Ovary (tissue), 7 donors: ENCODE measurements at regions not wholly inside any gene's neighbourhood (a gene's known extent, or its start where the extent isn't known, plus 50 kb on each side); places are given as distances from the start of the nearest gene placed in this dataset.

ENCODE experiments used
- DNase-seq, 5 donors: peaks; one replicate each; pipeline ENCODE4 v3.0.0-alpha.2; 2019 to 2020
- H3K27ac ChIP-seq, 2 donors: fragments of 200-600 bp; one replicate each; pipeline versions ENCODE4 v1.5.1 to v1.8.0; 2019 to 2022
- H3K27me3 ChIP-seq: fragments of 200-600 bp; one replicate; pipeline ENCODE4 v1.8.0; 2022
- H3K36me3 ChIP-seq: fragments of 200-600 bp; sonication (generic); one replicate; pipeline ENCODE4 v1.5.1; 2019
- H3K4me1 ChIP-seq: one replicate; pipeline ENCODE4 v1.8.1; 2013; ENCODE audit warnings: mild to moderate bottlenecking, moderate library complexity; ENCODE audit not compliant: insufficient read depth
- H3K4me3 ChIP-seq: fragments of 200-600 bp; sonication (generic); one replicate; pipeline ENCODE4 v1.5.1; 2017
- H3K9me3 ChIP-seq, 2 donors: fragments of 200-600 bp in 1 of 2; sonication (generic) in 1 of 2; one replicate each; pipeline versions ENCODE4 v1.5.1 to v1.8.1; 2013 to 2019; ENCODE audit warnings: mild to moderate bottlenecking in 1 of 2, moderate library complexity in 1 of 2
- CTCF ChIP-seq, 3 donors: fragments of 450-650 bp in 2 of 3; fragments of 200-600 bp in 1 of 3; IDR thresholded peaks; one replicate each; pipeline versions ENCODE4 v1.5.1 to v1.8.0; 2016 to 2022; ENCODE audit warnings: antibody characterized with exemption in 3 of 3, mild to moderate bottlenecking in 1 of 3
- EP300 ChIP-seq: sonication (generic); formaldehyde crosslinking; IDR thresholded peaks from one replicate; pipeline ENCODE4 v1.6.1; 2017; ENCODE audit warnings: antibody characterized with exemption
- POLR2A ChIP-seq: fragments of 450-650 bp; IDR thresholded peaks from one replicate; pipeline ENCODE4 v1.6.1; 2017; ENCODE audit warnings: antibody characterized with exemption, mild to moderate bottlenecking, moderate library complexity
- WGBS, 3 donors: extraction: QIAGEN DNeasy Blood & Tissue Kit in 1 of 3; methylation state at CpG; one replicate each; pipeline versions ENCODE4 v1.1.5 to v1.1.7; 2013 to 2017; 5-methylcytosine and 5-hydroxymethylcytosine counted together
- intact Hi-C, 4 donors: fragments of 100-400 bp; cut with DNase I; formaldehyde crosslinking; loops; one replicate each; pipeline versions ENCODE4 v1.11.0 to v1.15.1; 2022 to 2023
- donor health status: DM: no; HTN: no; CAD: no; lungs with moderate emphysema.
- donor health status: DM: no; HTN: no; CAD: no.
- donor health status: Bipolar disorder and iron deficiency.
- donor health status: DM: no; HTN: no; CAD: no.
- donor health status: DM: yes; HTN: yes; CAD: no.

GRCh38 chr12:87775051-87775450, 254.2 kb downstream of the C12orf50 start:
- Histone ChIP-seq H3K36me3 (no peaks in the 10 kb centered on the region), H3K4me1 (no peaks in the 10 kb centered on the region), H3K27me3 (no peaks in the 10 kb centered on the region), H3K9me3 (no peaks in the 10 kb centered on the region), H3K4me3 (no peak overlapping the region), H3K27ac (no peak overlapping the region)
- no peak for TF ChIP-seq POLR2A
- TF ChIP-seq CTCF (IDR thresholded peaks at IDR 0.05): no peak
- no peak for TF ChIP-seq EP300
- DNase-seq: no peak
- intact Hi-C loops: no loop called here

GRCh38 chr12:87772401-87772800, 256.8 kb downstream of the C12orf50 start:
- no peak for DNase-seq
- no peaks in the 10 kb centered on the region for H3K27me3 ChIP-seq
- H3K4me1 ChIP-seq: no peaks in the 10 kb centered on the region
- 86 to 92% (median 90%) methylated on average over 2 of the region's 2 CpGs for WGBS, 3 donors
- no peak overlapping the region for H3K27ac ChIP-seq
- H3K36me3 ChIP-seq: no peaks in the 10 kb centered on the region
- H3K9me3 ChIP-seq: no peaks in the 10 kb centered on the region
- H3K4me3 ChIP-seq: no peak overlapping the region
- intact Hi-C loops: no loop called here
- TF ChIP-seq EP300 (no peak), POLR2A (no peak)

- intact Hi-C loops: no loop called here
- Histone ChIP-seq H3K36me3 (no peaks in the 10 kb centered on the region), H3K4me3 (no peak overlapping the region), H3K9me3 (no peaks in the 10 kb centered on the region), H3K4me1 (no peaks in the 10 kb centered on the region), H3K27ac (no peak overlapping the region), H3K27me3 (no peaks in the 10 kb centered on the region)
- no peak for TF ChIP-seq EP300
- TF ChIP-seq CTCF (IDR thresholded peaks at IDR 0.05): no peak
- no peak for TF ChIP-seq POLR2A
- WGBS, 3 donors: 75 to 82% (median 78%) methylated on average over 11 of the region's 11 CpGs
- no peak for DNase-seq
Observed at GRCh38 chr12:87768501-87769287, 260.5 kb downstream of the C12orf50 start.

DNA sequence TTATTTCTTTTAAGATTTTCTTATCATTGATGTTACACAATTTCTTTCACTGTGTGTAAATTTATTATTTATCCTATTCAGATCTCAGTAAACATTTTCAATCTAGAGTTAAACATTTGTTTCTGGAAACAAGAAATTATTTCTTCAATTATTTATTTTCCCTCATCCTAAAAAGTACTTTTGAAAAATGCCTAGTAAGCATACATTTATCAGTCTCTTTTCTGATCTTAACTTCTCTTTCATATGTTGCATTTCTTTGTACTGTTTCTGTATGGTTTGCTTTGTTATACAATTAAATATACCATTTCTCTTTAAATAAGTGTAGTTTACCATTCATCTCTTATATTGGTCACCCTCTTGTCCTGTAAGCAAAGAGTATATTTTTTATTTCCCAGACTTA, 263.2 kb downstream of the C12orf50 start:
- no peak for DNase-seq
- Histone ChIP-seq H3K9me3 (no peaks in the 10 kb centered on the region), H3K27me3 (no peaks in the 10 kb centered on the region), H3K4me3 (no peak overlapping the region), H3K27ac (no peak overlapping the region), H3K36me3 (no peaks in the 10 kb centered on the region), H3K4me1 (no peaks in the 10 kb centered on the region)
- TF ChIP-seq CTCF (IDR thresholded peaks at IDR 0.05): no peak
- TF ChIP-seq EP300: no peak
- no peak for TF ChIP-seq POLR2A
- intact Hi-C loops: no loop called here

GRCh38 chr12:87760943-87761342, 268.3 kb downstream of the C12orf50 start:
- H3K27me3 ChIP-seq: no peaks in the 10 kb centered on the region
- no peaks in the 10 kb centered on the region for H3K4me1 ChIP-seq
- WGBS, 3 donors: 61 to 86% (median 81%) methylated on average over 2 of the region's 2 CpGs
- no peak for DNase-seq
- H3K36me3 ChIP-seq: no peaks in the 10 kb centered on the region
- intact Hi-C loops: no loop called here
- H3K9me3 ChIP-seq: no peaks in the 10 kb centered on the region
- no peak overlapping the region for H3K4me3 ChIP-seq
- TF ChIP-seq POLR2A: no peak
- TF ChIP-seq EP300: no peak
- no peak for TF ChIP-seq CTCF (IDR thresholded peaks at IDR 0.05)
- no peak overlapping the region for H3K27ac ChIP-seq
